ENCODE measurements at regions not wholly inside any gene's neighbourhood (a gene's known extent, or its start where the extent isn't known, plus 50 kb on each side); places are given as distances from the start of the nearest gene placed in this dataset.

- TF ChIP-seq CTCF (IDR thresholded peaks at IDR 0.05; ENCODE audit: insufficient read depth, low read depth, low read length) = no peak
- DNase-seq (ENCODE audit: low read depth) = no peak
These were observed 99.6 kb downstream of the LURAP1L start for GRCh38 chr9:12874395-12874794.

GRCh38 chr9:12875191-12875590 is 100.4 kb downstream of the LURAP1L start:
- no peak for DNase-seq (ENCODE audit: low read depth)
- TF ChIP-seq CTCF (IDR thresholded peaks at IDR 0.05; ENCODE audit: insufficient read depth, low read depth, low read length) = no peak
- no peak overlapping the region for H3K4me3 ChIP-seq (ENCODE audit: low read depth, low read length)

More at GRCh38 chr9:12874395-12874794, 99.6 kb downstream of the LURAP1L start:
- H3K4me3 ChIP-seq (ENCODE audit: low read depth, low read length) = no peak overlapping the region

- peak; percentile 30 for DNase-seq (ENCODE audit: low read depth)
These were observed 102.1 kb downstream of the LURAP1L start for GRCh38 chr9:12876872-12877271.

GRCh38 chr9:12878351-12878978 is 103.6 kb downstream of the LURAP1L start:
- peak; percentile 30 for DNase-seq (ENCODE audit: low read depth)
- TF ChIP-seq CTCF (IDR thresholded peaks at IDR 0.05; ENCODE audit: insufficient read depth, low read depth, low read length) = no peak
- no peak overlapping the region for H3K4me3 ChIP-seq (ENCODE audit: low read depth, low read length)

More at GRCh38 chr9:12876872-12877271, 102.1 kb downstream of the LURAP1L start:
- TF ChIP-seq CTCF (IDR thresholded peaks at IDR 0.05; ENCODE audit: insufficient read depth, low read depth, low read length) = no peak
- no peak overlapping the region for H3K4me3 ChIP-seq (ENCODE audit: low read depth, low read length)

- TF ChIP-seq CTCF (IDR thresholded peaks at IDR 0.05; ENCODE audit: insufficient read depth, low read depth, low read length) = no peak
- no peak for DNase-seq (ENCODE audit: low read depth)
- H3K4me3 ChIP-seq (ENCODE audit: low read depth, low read length) = no peak overlapping the region
These were observed 105.1 kb downstream of the LURAP1L start for GRCh38 chr9:12879961-12880360.

GRCh38 chr9:12880406-12881015 is 105.7 kb downstream of the LURAP1L start:
- DNase-seq (ENCODE audit: low read depth) = peak; percentile 96
- TF ChIP-seq CTCF (IDR thresholded peaks at IDR 0.05; ENCODE audit: insufficient read depth, low read depth, low read length) = no peak
- no peak overlapping the region for H3K4me3 ChIP-seq (ENCODE audit: low read depth, low read length)

Data from fibroblast of villous mesenchyme (primary cell).